Kidney epithelial cell (primary cell): ENCODE measurements at regions not wholly inside any gene's neighbourhood (a gene's known extent, or its start where the extent isn't known, plus 50 kb on each side); places are given as distances from the start of the nearest gene placed in this dataset.

Experiments
- DNase-seq: peaks from one replicate; pipeline ENCODE4 v3.0.0-alpha.2; 2010; ENCODE audit warnings: low read depth
- H3K27me3 ChIP-seq: 2 replicates; pipeline ENCODE4 v1.6.0; 2011; ENCODE audit warnings: low read length; ENCODE audit not compliant: control insufficient read depth, insufficient read depth
- H3K36me3 ChIP-seq: 2 replicates; pipeline ENCODE4 v1.5.1; 2011; ENCODE audit warnings: low read length; ENCODE audit not compliant: control insufficient read depth, insufficient read depth
- H3K4me3 ChIP-seq: 2 replicates; pipeline ENCODE4 v1.5.1; 2011; ENCODE audit warnings: low read depth, mild to moderate bottlenecking, control low read depth, low read length
- CTCF ChIP-seq: IDR thresholded peaks from 2 replicates; pipeline ENCODE4 v1.5.1; 2011; ENCODE audit warnings: mild to moderate bottlenecking, moderate library complexity, low read length, control low read depth, inconsistent platforms; ENCODE audit not compliant: insufficient read depth, poor library complexity, severe bottlenecking

GRCh38 chr12:34361721-34362316, 339.5 kb downstream of the ALG10 start:
- Histone ChIP-seq H3K27me3 (no peaks in the 10 kb centered on the region), H3K4me3 (no peak overlapping the region), H3K36me3 (no peaks in the 10 kb centered on the region)
- DNase-seq, result no peak
- TF ChIP-seq CTCF, result no peak

DNA sequence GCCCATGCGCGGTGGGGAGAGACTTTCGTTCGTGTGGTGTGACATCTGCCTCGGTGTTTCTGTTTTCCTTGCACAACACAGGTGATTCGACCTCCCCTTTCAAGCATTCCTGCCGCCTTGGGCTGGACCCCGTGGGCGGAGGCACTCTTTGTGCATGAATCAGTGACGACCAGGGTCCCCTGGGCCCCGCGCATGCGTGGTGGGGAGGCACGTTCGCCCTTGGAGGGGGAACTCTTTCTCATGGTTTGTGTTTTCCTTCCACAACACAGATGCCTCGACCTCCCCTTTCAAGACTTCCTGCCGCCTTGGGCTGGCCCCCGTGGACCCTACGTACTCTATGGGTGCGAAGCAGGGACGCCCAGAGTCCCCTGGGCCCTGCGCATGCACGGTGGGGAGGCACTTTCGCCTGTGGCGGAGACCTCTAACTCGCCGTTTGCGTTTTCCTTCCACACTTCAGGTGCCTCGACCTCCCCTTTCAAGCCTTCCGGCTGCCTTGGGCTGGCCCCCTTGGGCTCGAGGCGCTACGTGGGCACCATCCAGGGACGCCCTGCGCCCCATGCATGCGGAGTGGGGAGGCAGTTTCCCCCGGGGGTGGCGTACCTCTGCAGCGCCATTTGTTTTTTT, 340.9 kb downstream of the ALG10 start:
- no peak for DNase-seq
- Histone ChIP-seq H3K4me3 (no peak overlapping the region), H3K27me3 (no peaks in the 10 kb centered on the region), H3K36me3 (no peaks in the 10 kb centered on the region)
- no peak for TF ChIP-seq CTCF

GRCh38 chr12:34368079-34368478, 345.8 kb downstream of the ALG10 start:
- no peaks in the 10 kb centered on the region for H3K36me3 ChIP-seq
- DNase-seq, result no peak
- no peak for TF ChIP-seq CTCF
- no peak overlapping the region for H3K4me3 ChIP-seq
- no peaks in the 10 kb centered on the region for H3K27me3 ChIP-seq

DNA sequence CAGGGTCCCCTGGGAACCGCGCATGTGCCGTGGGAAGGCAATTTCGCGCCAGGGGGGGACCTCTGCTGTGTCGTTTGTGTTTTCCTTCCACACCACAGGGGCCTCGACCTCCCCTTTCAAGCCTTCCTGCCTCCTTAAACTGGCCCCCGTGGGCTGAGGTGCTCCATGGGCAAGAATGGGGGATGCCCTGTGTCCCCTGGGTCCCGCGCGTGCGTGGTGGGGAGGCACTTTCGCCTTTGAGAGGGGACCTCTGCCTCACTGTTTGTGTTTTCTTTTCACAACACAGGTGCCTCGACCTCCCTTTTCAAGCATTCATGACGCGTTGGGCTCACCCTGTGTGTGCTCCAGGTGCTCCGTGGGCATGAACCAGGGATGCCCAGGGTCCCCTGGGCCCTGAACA, 348.8 kb downstream of the ALG10 start:
- no peak overlapping the region for H3K4me3 ChIP-seq
- no peak for TF ChIP-seq CTCF
- no peaks in the 10 kb centered on the region for H3K27me3 ChIP-seq
- no peak for DNase-seq
- no peaks in the 10 kb centered on the region for H3K36me3 ChIP-seq

- no peak overlapping the region for H3K4me3 ChIP-seq
- H3K27me3 ChIP-seq, result no peaks in the 10 kb centered on the region
- no peak for TF ChIP-seq CTCF
- no peak for DNase-seq
- no peaks in the 10 kb centered on the region for H3K36me3 ChIP-seq
Observed at GRCh38 chr12:34372003-34372402, 349.7 kb downstream of the ALG10 start.

DNA sequence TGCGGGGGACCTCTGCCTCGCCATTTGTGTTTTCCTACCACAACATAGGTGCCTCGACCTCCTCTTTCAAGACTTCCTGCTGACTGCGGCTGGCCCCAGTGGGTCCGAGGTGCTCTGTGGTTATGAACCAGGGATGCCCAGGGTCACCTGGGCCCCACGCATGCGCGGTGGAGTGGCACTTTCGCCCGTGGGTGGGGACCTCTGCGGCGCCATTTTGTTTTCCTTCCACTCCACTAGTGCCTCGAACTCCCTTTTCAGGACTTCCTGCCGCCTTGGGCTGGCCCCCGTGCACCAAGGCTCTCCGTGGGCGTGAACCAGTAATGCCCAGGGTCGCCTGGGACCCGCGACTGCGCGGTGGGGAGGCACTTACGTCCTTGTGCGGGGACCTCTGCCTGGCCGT, 351.6 kb downstream of the ALG10 start:
- no peak for DNase-seq
- H3K27me3 ChIP-seq, result no peaks in the 10 kb centered on the region
- no peaks in the 10 kb centered on the region for H3K36me3 ChIP-seq
- no peak overlapping the region for H3K4me3 ChIP-seq
- no peak for TF ChIP-seq CTCF
